Heart left ventricle (tissue), 13 donors: ENCODE measurements at regions not wholly inside any gene's neighbourhood (a gene's known extent, or its start where the extent isn't known, plus 50 kb on each side); places are given as distances from the start of the nearest gene placed in this dataset.

Source experiments
- CTCF ChIP-seq, 12 donors: fragments of 200-600 bp; sonication (generic) in 4 of 12; IDR thresholded peaks; one replicate each; pipeline versions ENCODE4 v1.5.0 to v1.8.0; 2018 to 2022; ENCODE audit warnings: antibody characterized with exemption in 12 of 12, mild to moderate bottlenecking in 5 of 12
- POLR2A ChIP-seq, 2 donors: fragments of 450-650 bp; IDR thresholded peaks; one replicate each; pipeline ENCODE4 v1.6.1; 2017; ENCODE audit warnings: antibody characterized with exemption in 2 of 2, mild to moderate bottlenecking in 2 of 2, moderate library complexity in 2 of 2
- donor health status: ischemic (EF 13 %, LVEDD 7.1; RV severe dilation, severe dysfunction).
- donor health status: DM: no; HTN: yes; CAD: no.
- donor health status: DM: no; HTN: no; CAD: no.
- donor health status: ischemic (EF 25% LVEDD 6.9; RV normal size, moderate dysfunction).
- donor health status: ischemic (EF 25% LVEDD 5.7; RV mildly dilated, moderate dysfunction).
- donor health status: ischemic (EF 35%, LVEDD 5.7; RV mildly dilated, moderate dysfunction).
- donor health status: nonischemic (EF 11% LVEDD 7.7; RV severe dilation, severe dysfunction).
- donor health status: DM: yes; HTN: yes; CAD: no.
- donor health status: PGD.
- donor health status: ischemic (EF 29% LVEDD 5.4; RV normal size, mild dysfunction).
- donor health status: nonischemic (EF 23%, LVEDD 6.1; RV moderate dilation, normal function).

- TF ChIP-seq POLR2A (IDR thresholded peaks at IDR 0.05), result no peak
- no peak for TF ChIP-seq CTCF (IDR thresholded peaks at IDR 0.05)
Observed at GRCh38 chr6:14309951-14310445, 192.4 kb downstream of the CD83 start.
